GM12872 (cell line): ENCODE measurements at regions not wholly inside any gene's neighbourhood (a gene's known extent, or its start where the extent isn't known, plus 50 kb on each side); places are given as distances from the start of the nearest gene placed in this dataset.

Experiments used
- TF ChIP-seq, protein P1 (sequence below): IDR thresholded peaks from 3 replicates; pipeline ENCODE4 v1.5.1; 2011; ENCODE audit warnings: low read depth, mild to moderate bottlenecking, low read length, moderate library complexity; ENCODE audit not compliant: insufficient read depth

DNA sequence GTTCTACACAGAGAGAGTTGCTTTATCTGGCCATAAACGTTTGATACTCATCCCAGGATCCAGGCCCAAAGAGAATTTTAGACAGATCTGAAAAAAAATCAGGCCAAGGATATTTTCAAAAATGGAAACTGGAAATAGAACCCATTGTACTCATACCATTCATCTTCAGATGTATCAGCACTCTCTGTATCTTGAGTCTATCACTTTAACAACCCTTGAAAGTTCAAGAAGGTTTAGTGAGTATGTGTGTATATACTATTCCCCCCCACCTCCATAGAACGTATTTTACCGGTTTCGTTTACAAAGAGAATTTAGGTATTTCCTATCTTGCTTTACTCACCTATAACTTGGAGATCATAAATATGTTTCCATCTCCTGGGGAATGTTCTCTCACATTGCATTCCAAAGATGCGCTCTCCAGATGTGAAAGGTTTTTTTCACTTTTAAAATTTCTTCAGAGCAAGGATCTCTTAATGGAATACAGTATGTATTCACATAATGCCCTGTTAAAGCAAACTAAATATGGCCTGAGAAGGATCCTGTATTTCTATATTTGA lies 105.5 kb upstream of the TUT7 start:
- TF ChIP-seq, protein P1, sequence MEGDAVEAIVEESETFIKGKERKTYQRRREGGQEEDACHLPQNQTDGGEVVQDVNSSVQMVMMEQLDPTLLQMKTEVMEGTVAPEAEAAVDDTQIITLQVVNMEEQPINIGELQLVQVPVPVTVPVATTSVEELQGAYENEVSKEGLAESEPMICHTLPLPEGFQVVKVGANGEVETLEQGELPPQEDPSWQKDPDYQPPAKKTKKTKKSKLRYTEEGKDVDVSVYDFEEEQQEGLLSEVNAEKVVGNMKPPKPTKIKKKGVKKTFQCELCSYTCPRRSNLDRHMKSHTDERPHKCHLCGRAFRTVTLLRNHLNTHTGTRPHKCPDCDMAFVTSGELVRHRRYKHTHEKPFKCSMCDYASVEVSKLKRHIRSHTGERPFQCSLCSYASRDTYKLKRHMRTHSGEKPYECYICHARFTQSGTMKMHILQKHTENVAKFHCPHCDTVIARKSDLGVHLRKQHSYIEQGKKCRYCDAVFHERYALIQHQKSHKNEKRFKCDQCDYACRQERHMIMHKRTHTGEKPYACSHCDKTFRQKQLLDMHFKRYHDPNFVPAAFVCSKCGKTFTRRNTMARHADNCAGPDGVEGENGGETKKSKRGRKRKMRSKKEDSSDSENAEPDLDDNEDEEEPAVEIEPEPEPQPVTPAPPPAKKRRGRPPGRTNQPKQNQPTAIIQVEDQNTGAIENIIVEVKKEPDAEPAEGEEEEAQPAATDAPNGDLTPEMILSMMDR, result no peak

DNA sequence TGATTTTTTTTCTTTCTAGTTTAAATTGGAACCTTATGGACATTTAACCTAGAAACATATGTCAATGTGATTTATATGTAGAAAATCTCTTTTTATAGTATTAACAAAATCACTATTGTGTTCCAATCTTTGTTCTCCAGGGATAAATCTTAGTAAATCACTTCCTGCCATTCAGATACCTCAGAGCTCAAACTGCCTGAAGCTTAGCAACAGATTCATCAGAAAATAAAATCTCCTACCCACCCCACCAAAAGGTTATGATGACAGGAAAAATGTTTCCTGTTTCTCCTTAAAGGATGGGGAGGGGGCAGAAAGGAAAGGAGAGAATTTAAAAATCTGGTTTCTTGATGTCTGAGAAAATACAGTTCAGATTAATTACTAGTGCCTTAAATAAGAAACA lies 105.0 kb upstream of the TUT7 start:
- TF ChIP-seq, protein P1, result no peak

DNA sequence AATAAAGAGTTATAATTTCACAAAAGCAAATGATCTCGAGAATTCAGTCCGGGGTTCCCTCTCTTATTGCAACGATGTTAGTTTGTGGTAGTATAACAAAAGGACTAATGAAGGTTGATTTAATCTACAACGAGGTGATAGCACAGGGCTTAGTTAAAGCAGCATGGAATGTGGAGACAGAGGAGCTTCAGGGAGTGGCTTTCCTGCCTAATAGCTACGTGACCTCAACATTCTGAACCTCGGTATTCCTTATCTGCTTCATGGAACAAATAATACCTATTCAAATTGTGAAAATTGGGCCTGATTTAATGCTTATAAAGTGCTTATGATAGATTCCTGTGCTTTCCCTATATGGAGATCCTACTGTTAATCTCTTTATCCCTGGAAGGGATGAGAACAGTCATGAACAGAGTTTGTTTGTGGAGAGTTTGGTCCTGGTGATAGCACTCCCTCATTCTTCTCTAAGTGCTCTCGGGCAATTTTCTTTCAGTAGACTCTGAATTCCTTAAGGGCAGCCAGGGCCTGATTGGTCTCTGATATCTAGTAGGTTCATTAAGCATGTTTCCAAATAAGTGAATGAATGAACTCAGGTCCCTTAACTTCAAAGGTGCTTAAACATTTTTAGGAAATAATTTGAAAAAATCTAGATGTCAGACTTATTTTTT lies 104.1 kb upstream of the TUT7 start:
- TF ChIP-seq, protein P1, result no peak

DNA sequence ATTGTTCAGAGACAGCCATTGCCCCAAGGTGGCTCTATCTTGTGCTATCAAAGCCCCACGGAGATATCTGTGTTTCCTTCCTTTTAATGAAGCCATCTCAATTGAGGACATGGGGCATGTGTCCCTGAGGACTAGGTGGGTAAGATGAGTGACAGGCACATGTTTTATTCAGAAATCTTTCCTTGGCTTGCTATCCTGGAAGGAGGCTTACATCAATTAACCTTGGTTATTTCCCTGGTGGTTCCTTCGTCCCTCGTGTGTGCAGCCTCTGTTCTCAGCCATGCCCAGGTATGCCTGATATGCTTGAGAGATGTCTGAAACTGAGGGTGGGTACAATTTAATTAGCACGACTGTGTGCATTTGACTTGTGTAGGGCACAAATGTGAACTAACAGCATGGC lies 102.2 kb upstream of the TUT7 start:
- TF ChIP-seq, protein P1, result no peak

DNA sequence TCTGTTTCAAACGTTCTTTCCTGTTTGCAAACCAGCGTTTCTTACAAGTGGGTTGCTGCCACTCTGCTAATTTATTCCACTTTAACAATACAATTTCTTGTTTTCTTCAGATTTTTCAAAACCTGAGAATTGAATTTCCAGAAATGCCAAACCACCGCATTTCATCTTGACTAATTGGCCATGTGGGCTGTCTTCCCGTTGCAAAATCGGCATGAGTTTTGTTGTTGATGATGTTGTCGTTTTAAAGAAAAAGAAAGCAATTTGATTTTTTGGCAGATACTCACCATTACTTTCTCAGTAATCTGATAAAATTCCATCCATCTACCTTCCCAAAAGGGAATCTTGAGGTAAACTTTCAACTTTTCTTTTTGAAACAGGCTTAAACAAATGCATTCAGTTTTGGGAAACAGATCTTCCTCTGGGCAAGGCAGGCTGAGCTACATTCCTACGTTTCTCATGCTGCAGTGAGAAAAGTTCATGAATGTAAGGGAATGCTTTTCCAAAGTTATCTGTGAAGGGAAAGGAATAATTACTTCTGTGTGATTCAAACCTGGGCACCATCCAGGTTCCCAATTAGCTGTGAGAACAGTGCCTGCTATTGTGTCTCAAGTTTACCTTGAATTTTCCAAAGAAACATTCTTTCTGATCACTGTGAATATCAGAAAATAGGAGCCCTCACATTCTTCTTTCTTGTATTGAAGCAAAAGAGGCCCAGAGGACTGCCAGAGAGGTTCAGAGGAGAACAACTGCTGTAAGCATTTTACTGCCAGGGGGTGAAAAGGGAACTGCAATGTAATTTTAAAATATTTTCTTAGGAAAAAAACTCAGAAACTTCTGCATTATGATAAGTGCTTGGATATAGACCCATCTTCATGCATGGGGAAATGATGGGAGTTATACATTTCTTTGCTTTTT lies 100.7 kb upstream of the TUT7 start:
- TF ChIP-seq, protein P1, result no peak

DNA sequence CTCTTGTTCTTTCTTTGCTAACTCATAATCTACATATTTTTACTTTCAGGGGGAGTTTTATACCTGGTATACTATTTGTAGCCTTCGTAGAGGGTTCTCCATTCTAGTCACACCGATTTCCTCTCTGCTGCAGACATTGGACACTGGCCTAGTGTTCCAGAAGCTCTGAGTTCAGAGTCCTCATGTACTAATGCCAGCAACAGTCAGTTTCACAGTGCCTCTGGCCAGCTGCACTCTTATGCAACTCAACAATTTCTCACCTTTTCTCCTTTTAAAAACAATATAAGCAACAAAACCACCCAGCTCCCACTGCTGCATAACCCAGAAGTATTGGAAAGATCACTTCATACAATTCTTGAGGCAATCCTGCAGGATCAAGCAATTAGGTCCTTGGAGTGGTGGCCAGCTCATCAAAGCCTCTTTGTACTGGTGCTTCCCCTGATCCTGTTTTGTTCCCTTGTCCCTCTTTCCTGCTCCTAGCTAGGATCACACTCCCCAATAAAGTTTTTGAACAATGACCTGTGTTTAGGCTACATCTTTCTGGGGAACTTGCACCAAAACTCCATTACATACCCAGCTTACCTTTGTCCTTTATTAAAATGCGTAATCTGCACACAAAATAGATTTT lies 98.1 kb upstream of the TUT7 start:
- TF ChIP-seq, protein P1, result no peak

DNA sequence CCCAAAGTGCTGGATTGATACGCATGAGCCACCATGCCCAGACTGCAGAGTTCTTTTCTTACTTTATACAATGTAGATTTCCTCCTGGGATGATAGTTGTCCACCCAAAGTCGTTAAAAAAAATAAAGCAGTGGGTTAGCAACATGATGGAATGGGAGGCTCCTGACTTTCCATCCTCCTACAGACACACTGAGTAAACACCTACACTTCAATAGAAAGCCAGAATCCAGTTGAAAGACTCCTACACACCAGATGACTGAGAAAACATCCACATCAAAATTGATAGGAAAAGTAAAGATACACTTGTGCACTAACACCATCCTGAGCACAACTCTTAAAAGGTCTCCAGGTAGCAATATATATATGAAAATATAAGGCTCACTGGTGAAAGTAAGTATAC lies 95.0 kb upstream of the TUT7 start:
- TF ChIP-seq, protein P1, result no peak
